ENCODE measurements at regions not wholly inside any gene's neighbourhood (a gene's known extent, or its start where the extent isn't known, plus 50 kb on each side); places are given as distances from the start of the nearest gene placed in this dataset.
"Not testable (repeated sequence)": the region's sequence is repeated elsewhere in the genome, so short reads cannot be mapped to it uniquely, and the experiment has no call there.

DNA sequence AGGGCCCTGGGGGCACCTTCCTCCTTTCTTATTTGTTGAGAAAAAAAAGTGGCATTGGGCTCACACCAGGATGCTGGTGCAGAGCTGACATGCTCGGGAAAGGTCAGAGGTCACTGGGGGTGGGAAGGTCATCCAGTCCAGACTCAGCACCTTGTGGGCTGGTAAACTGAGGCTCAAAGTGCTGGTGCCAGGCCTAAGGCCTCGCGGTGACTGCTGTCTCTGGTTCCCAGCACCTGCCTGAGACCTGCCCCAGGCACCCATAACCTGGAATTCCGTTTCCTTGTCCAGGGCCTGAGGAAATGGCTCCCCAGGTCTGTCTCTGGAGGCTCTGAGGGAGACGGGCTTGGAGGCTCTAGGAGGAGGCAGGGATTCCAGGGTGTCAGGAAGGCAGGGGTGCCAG, 521.0 kb downstream of the GOLGA6L6 start:
- TF ChIP-seq EZH2 (IDR thresholded peaks at IDR 0.05; ENCODE audit: low read depth, low read length, severe bottlenecking); NANOG (IDR thresholded peaks at IDR 0.05; ENCODE audit: insufficient read depth, low read depth, low read length, poor library complexity, severe bottlenecking); CHD1 (IDR thresholded peaks at IDR 0.05; ENCODE audit: low read depth, low read length); CTCF (IDR thresholded peaks at IDR 0.05; ENCODE audit: control extremely low read depth in 1 of 3, insufficient read depth in 1 of 3, low read depth in 1 of 3, low read length in 3 of 3); EP300 (IDR thresholded peaks at IDR 0.05; ENCODE audit: borderline replicate concordance in 1 of 2, low read depth in 2 of 2, low read length in 2 of 2); GABPA (IDR thresholded peaks at IDR 0.05; ENCODE audit: borderline replicate concordance, insufficient read depth, low read length); KDM1A (IDR thresholded peaks at IDR 0.05; ENCODE audit: borderline replicate concordance, low read length); CBX8 (IDR thresholded peaks at IDR 0.05; ENCODE audit: borderline replicate concordance, low read depth, low read length); POLR2AphosphoS5 (IDR thresholded peaks at IDR 0.05; ENCODE audit: low read depth, low read length); BCL11A (IDR thresholded peaks at IDR 0.05; ENCODE audit: low read depth in 2 of 2, low read length in 2 of 2): not testable (repeated sequence)
